ENCODE measurements at regions not wholly inside any gene's neighbourhood (a gene's known extent, or its start where the extent isn't known, plus 50 kb on each side); places are given as distances from the start of the nearest gene placed in this dataset.

DNA sequence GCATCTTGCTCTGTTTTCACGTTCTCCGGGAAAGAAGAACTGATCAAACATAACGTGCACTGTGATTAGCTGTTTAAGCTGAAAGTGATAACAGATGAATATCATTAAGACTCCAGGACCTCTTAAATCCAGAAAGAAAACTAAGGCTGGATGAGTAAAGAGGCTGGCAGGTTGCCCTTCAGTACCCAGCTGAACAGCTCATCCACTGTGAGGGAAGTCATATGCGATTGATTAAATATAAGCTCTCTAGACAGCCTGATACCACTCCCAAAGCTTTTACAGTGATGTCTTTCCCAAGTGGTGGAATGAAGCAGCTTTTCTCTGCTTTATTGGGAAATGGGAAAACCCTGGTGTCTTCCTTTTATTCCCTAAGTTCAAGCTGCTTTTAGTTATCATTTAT, 116.9 kb downstream of the EFNB2 start:
- ATAC-seq (no peak), DNase-seq (ENCODE audit: low read depth, low spot score) (no peak)
- POLR2A ChIA-PET = no interaction called here
- Histone ChIP-seq H3K27me3 (ENCODE audit: insufficient read depth, low read length) (no peaks in the 10 kb centered on the region), H3K27ac (ENCODE audit: low read depth, low read length) (no peak overlapping the region), H3K4me2 (ENCODE audit: low read length) (no peak overlapping the region), H2AFZ (ENCODE audit: low read depth, low read length, poor library complexity, severe bottlenecking) (no peak overlapping the region), H3K9me2 (ENCODE audit: insufficient read depth) (no peaks in the 10 kb centered on the region), H3K4me3 (replicated peaks in 1 of 2; ENCODE audit: low read depth in 1 of 2, low read length in 2 of 2) (no peak overlapping the region), H3K36me3 (ENCODE audit: control insufficient read depth in 1 of 2, insufficient read depth in 2 of 2, low read length in 2 of 2) (no peaks in the 10 kb centered on the region), H3K9me3 (ENCODE audit: control insufficient read depth in 1 of 2, insufficient read depth in 1 of 2, low read depth in 1 of 2, low read length in 2 of 2) (no peaks in the 10 kb centered on the region), H3K9ac (ENCODE audit: low read length) (no peak overlapping the region), H4K20me1 (ENCODE audit: insufficient read depth) (no peaks in the 10 kb centered on the region), H3K4me1 (ENCODE audit: control insufficient read depth in 1 of 2, insufficient read depth in 2 of 2, low read length in 2 of 2) (no peaks in the 10 kb centered on the region), H3K79me2 (ENCODE audit: insufficient read depth, low read length) (no peaks in the 10 kb centered on the region)
- CTCF ChIA-PET = no interaction called here
- TF ChIP-seq FOSL1 (IDR thresholded peaks at IDR 0.05; ENCODE audit: low read depth) (no peak), ZFX (IDR thresholded peaks at IDR 0.05) (no peak), CTCF (IDR thresholded peaks at IDR 0.05 in 2 of 3, conservative IDR thresholded peaks at IDR 0.05 in 1 of 3; ENCODE audit: borderline replicate concordance in 1 of 3, insufficient read depth in 1 of 3, low read depth in 2 of 3, low read length in 2 of 3) (no peak), ZBTB33 (IDR thresholded peaks at IDR 0.05; ENCODE audit: extremely low read depth, insufficient replicate concordance, low read length) (no peak), ELF1 (IDR thresholded peaks at IDR 0.05; ENCODE audit: borderline replicate concordance, low read depth) (no peak), TCF7L2 (IDR thresholded peaks at IDR 0.05; ENCODE audit: borderline replicate concordance, extremely low read depth, insufficient read depth, insufficient read length) (no peak), CEBPB (IDR thresholded peaks at IDR 0.05; ENCODE audit: low read depth) (no peak), MAX (IDR thresholded peaks at IDR 0.05) (no peak), SRF (IDR thresholded peaks at IDR 0.05; ENCODE audit: low read depth) (no peak), EZH2phosphoT487 (IDR thresholded peaks at IDR 0.05; ENCODE audit: borderline replicate concordance) (no peak), SP1 (IDR thresholded peaks at IDR 0.05; ENCODE audit: low read depth) (no peak), POLR2A (IDR thresholded peaks at IDR 0.05; ENCODE audit: borderline replicate concordance, extremely low read depth, insufficient read depth, insufficient read length) (no peak), POLR2AphosphoS5 (IDR thresholded peaks at IDR 0.05; ENCODE audit: low read depth, low read length) (no peak), RAD21 (IDR thresholded peaks at IDR 0.05; ENCODE audit: low read depth) (no peak), EZH2 (IDR thresholded peaks at IDR 0.05) (no peak), ZNF274 (IDR thresholded peaks at IDR 0.05; ENCODE audit: low read depth, low read length) (no peak), CBX3 (IDR thresholded peaks at IDR 0.05; ENCODE audit: low read depth) (no peak)
- intact Hi-C loops (cut with micrococcal nuclease) = no loop called here
- RAD21 ChIA-PET (ENCODE audit: low non-redundant PET in 1 of 2, low total read pairs in 2 of 2, uncharacterized antibody in 2 of 2, unreplicated experiment in 2 of 2) = no interaction called here
- no TSS peak for BruUV-seq (replicated peaks)

All from HCT116 (cell line).